ENCODE measurements at regions not wholly inside any gene's neighbourhood (a gene's known extent, or its start where the extent isn't known, plus 50 kb on each side); places are given as distances from the start of the nearest gene placed in this dataset.

DNA sequence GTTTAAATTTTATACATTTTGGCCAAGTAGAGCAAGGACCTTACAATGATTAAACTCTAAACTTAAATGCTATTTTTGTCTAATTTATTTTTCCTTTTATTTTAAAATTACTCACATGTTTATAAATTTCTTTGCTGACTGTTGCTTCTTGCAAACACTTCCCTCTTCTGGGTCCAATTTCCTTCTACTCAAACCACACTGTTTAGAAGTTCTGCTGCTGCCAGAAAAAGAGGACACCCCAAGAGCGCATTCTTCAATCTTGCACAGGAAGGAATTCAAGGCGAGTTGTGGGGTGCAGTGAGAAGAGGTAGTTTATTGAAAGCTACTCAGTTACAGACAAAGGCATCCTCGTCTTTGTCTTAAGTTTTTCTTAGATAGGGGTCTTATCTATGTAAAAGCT is 88.5 kb upstream of the NEK7 start:
- CTCF ChIA-PET (ENCODE audit: low intra/inter-chr PET ratio), result no interaction called here
- FAIRE-seq, result no peak
- no TSS peak for BruUV-seq (replicated peaks)

More for the DNA sequence above, 88.5 kb upstream of the NEK7 start:
- ATAC-seq, result no peak
- Histone ChIP-seq H4K20me1 (replicated peaks; ENCODE audit: control insufficient read depth, insufficient read depth, low read length) (no peaks in the 10 kb centered on the region), H3K4me1 (replicated peaks in 1 of 2; ENCODE audit: control insufficient read depth in 2 of 2, insufficient read depth in 2 of 2, low read length in 2 of 2) (no peaks in the 10 kb centered on the region), H3K79me2 (ENCODE audit: control insufficient read depth, insufficient read depth, low read length) (no peaks in the 10 kb centered on the region), H3K4me2 (ENCODE audit: insufficient read depth, low read length) (no peak overlapping the region), H3K9ac (ENCODE audit: insufficient read depth in 1 of 2, low read depth in 2 of 2, low read length in 2 of 2) (no peak overlapping the region), H3K9me1 (ENCODE audit: control insufficient read depth, insufficient read depth, low read length) (no peaks in the 10 kb centered on the region), H3K36me3 (ENCODE audit: control insufficient read depth, insufficient read depth, low read length) (no peaks in the 10 kb centered on the region), H3K4me3 (no peak overlapping the region), H3K27me3 (ENCODE audit: control insufficient read depth in 2 of 2, insufficient read depth in 2 of 2, low read length in 2 of 2) (no peaks in the 10 kb centered on the region), H3K9me3 (replicated peaks; ENCODE audit: control insufficient read depth, insufficient read depth, low read depth, low read length) (no peaks in the 10 kb centered on the region), H3K27ac (ENCODE audit: extremely low read depth, low read depth, low read length) (no peak overlapping the region), H2AFZ (ENCODE audit: low read depth, low read length) (peak overlapping the region; percentile 15; the same call in 1 of the 2 replicates)
- TF ChIP-seq KLF1 (tag; IDR thresholded peaks at IDR 0.05), result no peak
- TF ChIP-seq, protein P1, sequence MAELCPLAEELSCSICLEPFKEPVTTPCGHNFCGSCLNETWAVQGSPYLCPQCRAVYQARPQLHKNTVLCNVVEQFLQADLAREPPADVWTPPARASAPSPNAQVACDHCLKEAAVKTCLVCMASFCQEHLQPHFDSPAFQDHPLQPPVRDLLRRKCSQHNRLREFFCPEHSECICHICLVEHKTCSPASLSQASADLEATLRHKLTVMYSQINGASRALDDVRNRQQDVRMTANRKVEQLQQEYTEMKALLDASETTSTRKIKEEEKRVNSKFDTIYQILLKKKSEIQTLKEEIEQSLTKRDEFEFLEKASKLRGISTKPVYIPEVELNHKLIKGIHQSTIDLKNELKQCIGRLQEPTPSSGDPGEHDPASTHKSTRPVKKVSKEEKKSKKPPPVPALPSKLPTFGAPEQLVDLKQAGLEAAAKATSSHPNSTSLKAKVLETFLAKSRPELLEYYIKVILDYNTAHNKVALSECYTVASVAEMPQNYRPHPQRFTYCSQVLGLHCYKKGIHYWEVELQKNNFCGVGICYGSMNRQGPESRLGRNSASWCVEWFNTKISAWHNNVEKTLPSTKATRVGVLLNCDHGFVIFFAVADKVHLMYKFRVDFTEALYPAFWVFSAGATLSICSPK (IDR thresholded peaks at IDR 0.05; ENCODE audit: borderline replicate concordance), result no peak
- TF ChIP-seq NFE2 (IDR thresholded peaks at IDR 0.05; ENCODE audit: low read depth), result no peak
- TF ChIP-seq NFIX (CRISPR knock-in tag; IDR thresholded peaks at IDR 0.05; ENCODE audit: low read depth), result no peak
- no peak for TF ChIP-seq NCOR1 (IDR thresholded peaks at IDR 0.05)
- TF ChIP-seq RHOXF2B (CRISPR knock-in tag; conservative IDR thresholded peaks at IDR 0.05), result no peak
- TF ChIP-seq SP1 (CRISPR knock-in tag; IDR thresholded peaks at IDR 0.05), result no peak
- no peak for TF ChIP-seq MCM7 (IDR thresholded peaks at IDR 0.05)
- TF ChIP-seq SIN3A (IDR thresholded peaks at IDR 0.05; ENCODE audit: borderline replicate concordance in 2 of 2, control insufficient read depth in 1 of 2, low read depth in 2 of 2, low read length in 2 of 2), result no peak
- no peak for TF ChIP-seq ZNF668 (CRISPR knock-in tag; IDR thresholded peaks at IDR 0.05)
- no peak for TF ChIP-seq MEIS2 (IDR thresholded peaks at IDR 0.05; ENCODE audit: partially characterized antibody)
- TF ChIP-seq CHD4 (IDR thresholded peaks at IDR 0.05; ENCODE audit: insufficient read depth, insufficient replicate concordance, low read depth, low read length, poor library complexity, severe bottlenecking), result no peak
- no peak for TF ChIP-seq ZNF431 (CRISPR knock-in tag; IDR thresholded peaks at IDR 0.05)
- no peak for TF ChIP-seq CBX1 (IDR thresholded peaks at IDR 0.05; ENCODE audit: low read depth)
- POLR2A ChIA-PET, result no interaction called here
- in situ Hi-C loops (cut with MboI) (no loop called here), intact Hi-C loops (cut with micrococcal nuclease) (loop anchor here (10.0 kb wide), 1 partner anchor 553 kb away; no protein-coding TSS in a partner anchor)
- no peak for DNase-seq (ENCODE audit: extremely low read depth in 1 of 4, low spot score in 3 of 4)
- 23% methylated on average over 3 of the region's 3 CpGs for WGBS (ENCODE audit: insufficient coverage, low coverage, missing lambda C conversion rate)

All from K562 (cell line).